CD4-positive, alpha-beta T cell (primary cell): ENCODE measurements at regions not wholly inside any gene's neighbourhood (a gene's known extent, or its start where the extent isn't known, plus 50 kb on each side); places are given as distances from the start of the nearest gene placed in this dataset.

Source experiments
- ATAC-seq: fragments of 200-7000 bp; cut with Tn5 transposase; one replicate; pipeline ENCODE4 v1.10.0; 2022; ENCODE audit warnings: mild to moderate bottlenecking; ENCODE audit not compliant: poor library complexity
- CTCF ChIA-PET: fragments of 350-600 bp; sonication (Branson Sonifier 250); formaldehyde crosslinking; loops from one replicate; lab custom pipeline; 2021; ENCODE audit warnings: antibody characterized with exemption, inconsistent platforms; lab: Charles Lee
- POLR2A ChIA-PET: fragments of 350-600 bp; sonication (Branson Sonifier 250); formaldehyde crosslinking; loops from one replicate; lab custom pipeline; 2021; ENCODE audit warnings: antibody characterized with exemption, inconsistent platforms; lab: Charles Lee
- DNase-seq, 14 experiments: peaks; one replicate each; pipeline ENCODE4 v3.0.0-alpha.2; 2013 to 2020; ENCODE audit warnings: mixed read lengths in 2 of 14
- H3K27ac ChIP-seq, 2 donors: one replicate each; pipeline versions ENCODE4 v1.5.1 to v1.7.0; 2013; ENCODE audit warnings: low read length in 2 of 2, low read depth in 1 of 2, mild to moderate bottlenecking in 1 of 2
- H3K27me3 ChIP-seq, 2 experiments: 1 replicate in 1 of 2; 2 replicates in 1 of 2; pipeline versions ENCODE4 v1.6.1 to v1.7.0; 2013; ENCODE audit warnings: low read length in 2 of 2, control low read depth in 1 of 2, mild to moderate bottlenecking in 1 of 2, moderate library complexity in 1 of 2; ENCODE audit not compliant: insufficient read depth in 2 of 2, control insufficient read depth in 1 of 2
- H3K36me3 ChIP-seq: one replicate; pipeline ENCODE4 v1.6.1; 2013; ENCODE audit warnings: low read length, control low read depth; ENCODE audit not compliant: insufficient read depth
- H3K4me1 ChIP-seq: one replicate; pipeline ENCODE4 v1.6.1; 2013; ENCODE audit warnings: low read length, control low read depth; ENCODE audit not compliant: insufficient read depth
- H3K4me3 ChIP-seq: one replicate; pipeline ENCODE4 v1.5.1; 2013; ENCODE audit warnings: mild to moderate bottlenecking, low read length, moderate library complexity
- H3K9me3 ChIP-seq, 2 experiments: 1 replicate in 1 of 2; 2 replicates in 1 of 2; pipeline versions ENCODE4 v1.6.1 to v1.7.0; 2013; ENCODE audit warnings: low read length in 2 of 2, mild to moderate bottlenecking in 2 of 2, control low read depth in 1 of 2, moderate library complexity in 1 of 2; ENCODE audit not compliant: control insufficient read depth in 1 of 2, insufficient read depth in 1 of 2
- H3K27ac Mint-ChIP-seq: one replicate; pipeline ENCODE4 v1.8.0; 2020; ENCODE audit warnings: mixed read lengths
- H3K27me3 Mint-ChIP-seq: one replicate; pipeline ENCODE4 v1.8.0; 2021; ENCODE audit warnings: mixed read lengths
- H3K36me3 Mint-ChIP-seq: one replicate; pipeline ENCODE4 v1.8.0; 2021; ENCODE audit warnings: low read depth, mixed read lengths
- H3K4me1 Mint-ChIP-seq: one replicate; pipeline ENCODE4 v1.8.0; 2021; ENCODE audit warnings: low read depth, mixed read lengths
- H3K4me3 Mint-ChIP-seq: one replicate; pipeline ENCODE4 v1.8.0; 2020; ENCODE audit warnings: mild to moderate bottlenecking, mixed read lengths
- H3K9me3 Mint-ChIP-seq: one replicate; pipeline ENCODE4 v1.8.0; 2020; ENCODE audit warnings: mixed read lengths
- intact Hi-C, 2 experiments: fragments of 100-400 bp; cut with DNase I in 1 of 2; cut with micrococcal nuclease in 1 of 2; formaldehyde crosslinking; loops; one replicate each; pipeline versions ENCODE4 v1.15.1 to v1.9.0; 2023 to 2025; cut with DNase I, micrococcal nuclease
- TF ChIP-seq, protein P1 (sequence below): fragments of 200-600 bp; IDR thresholded peaks from one replicate; pipeline ENCODE4 v1.8.0; 2022; ENCODE audit warnings: antibody characterized with exemption, mild to moderate bottlenecking

DNA sequence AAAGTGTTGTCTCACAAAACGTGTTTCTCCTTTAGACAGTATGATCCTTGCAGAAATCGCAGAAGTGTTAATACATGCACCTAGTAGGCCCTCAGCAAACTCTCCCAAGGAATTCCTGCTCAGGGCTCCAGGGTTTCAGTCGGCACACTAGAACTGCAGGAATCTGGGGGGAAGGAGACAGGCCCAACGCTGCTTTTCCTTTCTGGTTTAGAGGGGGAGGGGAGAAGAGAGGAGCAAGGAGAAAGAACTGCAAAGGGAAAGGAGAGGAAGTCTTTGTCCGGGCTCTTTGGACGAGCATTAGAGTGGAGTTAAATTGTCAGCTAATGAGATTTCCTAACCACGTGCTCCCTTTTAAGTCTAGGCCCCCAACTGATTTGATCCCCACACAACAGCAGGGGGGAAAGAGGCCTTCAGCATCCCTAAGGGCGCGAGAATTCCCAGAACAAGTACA is 103.7 kb upstream of the SOD1 start:
- no peaks in the 10 kb centered on the region for H3K36me3 Mint-ChIP-seq
- Histone ChIP-seq H3K4me3 (no peak overlapping the region), H3K36me3 (no peaks in the 10 kb centered on the region), H3K9me3 (no peaks in the 10 kb centered on the region), H3K4me1 (peaks cover 39% of the 10 kb centered on the region), H3K27ac (no peak overlapping the region), H3K27me3 (peaks cover 11 to 16% of the 10 kb centered on the region in 2 experiments)
- ChIA-PET CTCF (no interaction called here), POLR2A (no interaction called here)
- TF ChIP-seq, protein P1, sequence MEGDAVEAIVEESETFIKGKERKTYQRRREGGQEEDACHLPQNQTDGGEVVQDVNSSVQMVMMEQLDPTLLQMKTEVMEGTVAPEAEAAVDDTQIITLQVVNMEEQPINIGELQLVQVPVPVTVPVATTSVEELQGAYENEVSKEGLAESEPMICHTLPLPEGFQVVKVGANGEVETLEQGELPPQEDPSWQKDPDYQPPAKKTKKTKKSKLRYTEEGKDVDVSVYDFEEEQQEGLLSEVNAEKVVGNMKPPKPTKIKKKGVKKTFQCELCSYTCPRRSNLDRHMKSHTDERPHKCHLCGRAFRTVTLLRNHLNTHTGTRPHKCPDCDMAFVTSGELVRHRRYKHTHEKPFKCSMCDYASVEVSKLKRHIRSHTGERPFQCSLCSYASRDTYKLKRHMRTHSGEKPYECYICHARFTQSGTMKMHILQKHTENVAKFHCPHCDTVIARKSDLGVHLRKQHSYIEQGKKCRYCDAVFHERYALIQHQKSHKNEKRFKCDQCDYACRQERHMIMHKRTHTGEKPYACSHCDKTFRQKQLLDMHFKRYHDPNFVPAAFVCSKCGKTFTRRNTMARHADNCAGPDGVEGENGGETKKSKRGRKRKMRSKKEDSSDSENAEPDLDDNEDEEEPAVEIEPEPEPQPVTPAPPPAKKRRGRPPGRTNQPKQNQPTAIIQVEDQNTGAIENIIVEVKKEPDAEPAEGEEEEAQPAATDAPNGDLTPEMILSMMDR: no peak
- intact Hi-C loops: loop anchor here in 1 of 2 experiments (5.0 kb wide), 2 partner anchors 208 to 373 kb away; no protein-coding TSS in a partner anchor
- no peak for ATAC-seq
- H3K4me1 Mint-ChIP-seq: peaks cover 43% of the 10 kb centered on the region
- H3K27me3 Mint-ChIP-seq: peaks cover 18% of the 10 kb centered on the region
- H3K9me3 Mint-ChIP-seq: no peaks in the 10 kb centered on the region
- no peak overlapping the region for H3K27ac Mint-ChIP-seq
- peak overlapping the region; percentile 84 for H3K4me3 Mint-ChIP-seq
- no peak for DNase-seq

DNA sequence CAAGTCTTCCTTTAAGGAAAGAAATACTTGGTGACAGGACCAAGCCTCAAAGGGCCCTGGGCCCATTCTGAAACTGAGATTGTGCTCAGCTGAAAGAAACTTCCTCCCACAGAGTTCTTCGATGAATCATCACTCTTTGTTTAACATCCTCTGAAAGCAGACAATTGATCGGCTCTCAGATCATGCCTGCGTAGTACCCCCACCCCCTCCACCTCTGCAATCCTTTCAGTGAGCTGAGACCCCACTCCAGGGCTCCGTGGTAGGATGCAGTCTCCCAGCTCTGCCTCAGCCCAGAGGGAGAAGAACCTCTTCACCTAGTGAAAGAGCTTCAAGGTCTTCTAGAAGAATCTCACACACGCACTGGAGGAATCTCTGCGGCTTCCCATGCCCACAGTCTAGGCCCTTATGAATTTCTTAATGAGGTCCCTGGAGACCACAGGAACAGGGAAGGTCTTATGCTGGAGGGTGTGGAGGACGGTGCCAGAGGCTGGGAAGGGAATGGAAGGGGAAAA is 104.9 kb upstream of the SOD1 start:
- Mint-ChIP-seq H3K36me3 (no peaks in the 10 kb centered on the region), H3K27ac (peak overlapping the region; percentile 3), H3K4me1 (peaks cover 36% of the 10 kb centered on the region), H3K9me3 (no peaks in the 10 kb centered on the region), H3K4me3 (peak overlapping the region; percentile 65), H3K27me3 (peaks cover 18% of the 10 kb centered on the region)
- Histone ChIP-seq H3K9me3 (no peaks in the 10 kb centered on the region), H3K4me3 (no peak overlapping the region), H3K27ac (no peak overlapping the region), H3K27me3 (peaks cover 11 to 16% of the 10 kb centered on the region in 2 experiments), H3K36me3 (no peaks in the 10 kb centered on the region), H3K4me1 (peaks cover 30% of the 10 kb centered on the region)
- ChIA-PET POLR2A (interaction anchor here (0.5 to 0.6 kb wide), 2 partner anchors 45 to 47 kb away, joined by 3 read pairs; no protein-coding TSS in a partner anchor), CTCF (no interaction called here)
- DNase-seq: peak in 7 of 14 experiments; percentile 11 to 46 (median 20)
- TF ChIP-seq, protein P1: no peak
- no peak for ATAC-seq
- intact Hi-C loops: loop anchor here in 1 of 2 experiments (5.0 kb wide), 2 partner anchors 207 to 372 kb away; no protein-coding TSS in a partner anchor

DNA sequence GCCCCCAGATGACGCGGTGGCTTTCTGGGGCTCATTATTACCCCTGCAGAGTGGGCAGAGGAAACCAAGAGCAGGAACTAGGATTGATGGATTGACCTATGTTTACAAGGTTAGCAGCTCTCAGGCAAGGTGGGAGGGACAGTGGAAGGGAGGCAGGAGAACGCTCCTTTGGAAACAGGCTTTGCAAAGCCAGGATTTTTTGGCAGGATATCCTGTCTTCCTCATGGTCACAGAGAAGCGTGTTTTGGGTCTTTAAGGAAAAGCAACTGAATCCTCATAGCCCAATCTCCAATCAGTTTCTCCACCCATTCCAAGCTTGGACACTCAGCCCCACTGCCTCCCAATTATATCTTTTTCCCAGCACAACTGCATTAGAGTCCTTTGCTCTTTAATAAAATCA is 105.6 kb upstream of the SOD1 start:
- ChIA-PET POLR2A (no interaction called here), CTCF (no interaction called here)
- Histone ChIP-seq H3K4me3 (no peak overlapping the region), H3K27ac (no peak overlapping the region), H3K27me3 (peaks cover 11 to 16% of the 10 kb centered on the region in 2 experiments), H3K4me1 (peaks cover 26% of the 10 kb centered on the region), H3K9me3 (no peaks in the 10 kb centered on the region), H3K36me3 (no peaks in the 10 kb centered on the region)
- DNase-seq (no peak), ATAC-seq (no peak)
- no peak overlapping the region for H3K4me3 Mint-ChIP-seq
- TF ChIP-seq, protein P1: no peak
- peaks cover 18% of the 10 kb centered on the region for H3K27me3 Mint-ChIP-seq
- no peaks in the 10 kb centered on the region for H3K36me3 Mint-ChIP-seq
- H3K9me3 Mint-ChIP-seq: no peaks in the 10 kb centered on the region
- peaks cover 32% of the 10 kb centered on the region for H3K4me1 Mint-ChIP-seq
- intact Hi-C loops: no loop called here
- H3K27ac Mint-ChIP-seq: no peak overlapping the region
